Stomach (tissue), 8 donors: ENCODE measurements at regions not wholly inside any gene's neighbourhood (a gene's known extent, or its start where the extent isn't known, plus 50 kb on each side); places are given as distances from the start of the nearest gene placed in this dataset.

ENCODE experiments used
- DNase-seq, 2 donors: peaks; one replicate each; pipeline versions ENCODE4 v3.0.0 to v3.0.0-alpha.2; 2013 to 2019
- H3K27ac ChIP-seq, 5 donors: fragments of 200-600 bp in 4 of 5; sonication (generic) in 4 of 5; one replicate each; pipeline ENCODE4 v1.5.1; 2013 to 2019; ENCODE audit warnings: mild to moderate bottlenecking in 1 of 5, moderate library complexity in 1 of 5
- H3K27me3 ChIP-seq, 3 donors: fragments of 200-600 bp; sonication (generic); one replicate each; pipeline ENCODE4 v1.5.1; 2017 to 2019; ENCODE audit warnings: mixed run types in 1 of 3
- H3K36me3 ChIP-seq, 4 donors: fragments of 200-600 bp; sonication (generic); 1 replicate in 3 of 4; 2 replicates in 1 of 4; pipeline ENCODE4 v1.5.1; 2016 to 2019
- H3K4me1 ChIP-seq, 4 donors: fragments of 200-600 bp; sonication (generic); one replicate each; pipeline ENCODE4 v1.5.1; 2016 to 2019
- H3K4me3 ChIP-seq, 4 donors: fragments of 200-600 bp; sonication (generic) in 3 of 4; one replicate each; pipeline ENCODE4 v1.5.1; 2016 to 2019; ENCODE audit warnings: mild to moderate bottlenecking in 1 of 4
- H3K9me3 ChIP-seq, 4 donors: fragments of 200-600 bp; sonication (generic); one replicate each; pipeline ENCODE4 v1.5.1; 2016 to 2019
- EP300 ChIP-seq: sonication (generic); formaldehyde crosslinking; IDR thresholded peaks from one replicate; pipeline ENCODE4 v1.6.1; 2017; ENCODE audit warnings: antibody characterized with exemption
- POLR2A ChIP-seq, 4 donors: fragments of 450-650 bp; IDR thresholded peaks; one replicate each; pipeline ENCODE4 v1.6.1; 2016; ENCODE audit warnings: antibody characterized with exemption in 4 of 4, control low read depth in 2 of 4, mild to moderate bottlenecking in 1 of 4, moderate library complexity in 1 of 4
- POLR2AphosphoS5 ChIP-seq, 3 donors: sonication (generic); formaldehyde crosslinking; IDR thresholded peaks; one replicate each; pipeline ENCODE4 v1.6.1; 2016; ENCODE audit warnings: antibody characterized with exemption in 3 of 3
- WGBS, 5 donors: extraction: QIAGEN DNeasy Blood & Tissue Kit in 3 of 5; methylation state at CpG; one replicate each; pipeline versions ENCODE4 v1.1.5 to v1.1.7; 2013 to 2018; 5-methylcytosine and 5-hydroxymethylcytosine counted together
- intact Hi-C: fragments of 100-400 bp; cut with DNase I; formaldehyde crosslinking; loops from one replicate; pipeline ENCODE4 v1.15.1; 2023; ENCODE audit warnings: low total_unique reads
- TF ChIP-seq, protein P1 (sequence below), 7 experiments: fragments of 450-650 bp in 4 of 7; fragments of 200-600 bp in 3 of 7; sonication (generic) in 3 of 7; IDR thresholded peaks; one replicate each; pipeline ENCODE4 v1.5.1; 2016 to 2019; ENCODE audit warnings: antibody characterized with exemption in 7 of 7, control low read depth in 2 of 7, mild to moderate bottlenecking in 1 of 7
- donor health status: healthy with polysubstance abuse.
- donor health status: Bipolar disorder and iron deficiency.
- donor health status: healthy.

DNA sequence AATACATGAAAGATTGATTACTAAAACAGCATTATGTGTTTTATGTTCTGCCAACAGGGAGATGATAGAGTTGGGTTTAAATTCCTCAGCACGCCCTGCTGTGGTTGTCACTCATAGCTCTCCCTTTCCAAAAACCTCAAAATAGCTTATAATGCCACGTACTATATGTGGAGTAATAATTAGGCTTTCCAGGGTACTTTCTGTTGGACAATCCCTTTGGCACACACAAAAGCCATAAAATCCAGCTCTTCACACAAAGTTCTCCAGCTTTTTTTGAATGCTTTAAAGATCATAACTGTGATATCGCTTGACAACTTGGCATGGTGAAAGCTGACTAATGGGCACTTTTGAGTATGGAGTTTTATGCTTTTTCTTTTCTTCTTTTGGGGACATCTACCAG is 145.3 kb upstream of the DCN start:
- WGBS, 5 donors: 55 to 70% (median 63%) methylated on average over 3 of the region's 3 CpGs
- intact Hi-C loops: loop anchor here (10.0 kb wide), 1 partner anchor 153 kb away; no protein-coding TSS in a partner anchor
- Histone ChIP-seq H3K27ac (peak overlapping the region in 2 of 5 donors; percentile 5 to 61), H3K4me1 (peaks cover 0 to 5% (median 0%) of the 10 kb centered on the region in 4 donors), H3K36me3 (no peaks in the 10 kb centered on the region), H3K4me3 (no peak overlapping the region), H3K9me3 (no peaks in the 10 kb centered on the region), H3K27me3 (no peaks in the 10 kb centered on the region)
- DNase-seq: peak in 1 of 2 donors; percentile 39
- TF ChIP-seq POLR2A (IDR thresholded peaks at IDR 0.05) (no peak), POLR2AphosphoS5 (IDR thresholded peaks at IDR 0.05) (no peak), EP300 (no peak)
- TF ChIP-seq, protein P1, sequence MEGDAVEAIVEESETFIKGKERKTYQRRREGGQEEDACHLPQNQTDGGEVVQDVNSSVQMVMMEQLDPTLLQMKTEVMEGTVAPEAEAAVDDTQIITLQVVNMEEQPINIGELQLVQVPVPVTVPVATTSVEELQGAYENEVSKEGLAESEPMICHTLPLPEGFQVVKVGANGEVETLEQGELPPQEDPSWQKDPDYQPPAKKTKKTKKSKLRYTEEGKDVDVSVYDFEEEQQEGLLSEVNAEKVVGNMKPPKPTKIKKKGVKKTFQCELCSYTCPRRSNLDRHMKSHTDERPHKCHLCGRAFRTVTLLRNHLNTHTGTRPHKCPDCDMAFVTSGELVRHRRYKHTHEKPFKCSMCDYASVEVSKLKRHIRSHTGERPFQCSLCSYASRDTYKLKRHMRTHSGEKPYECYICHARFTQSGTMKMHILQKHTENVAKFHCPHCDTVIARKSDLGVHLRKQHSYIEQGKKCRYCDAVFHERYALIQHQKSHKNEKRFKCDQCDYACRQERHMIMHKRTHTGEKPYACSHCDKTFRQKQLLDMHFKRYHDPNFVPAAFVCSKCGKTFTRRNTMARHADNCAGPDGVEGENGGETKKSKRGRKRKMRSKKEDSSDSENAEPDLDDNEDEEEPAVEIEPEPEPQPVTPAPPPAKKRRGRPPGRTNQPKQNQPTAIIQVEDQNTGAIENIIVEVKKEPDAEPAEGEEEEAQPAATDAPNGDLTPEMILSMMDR (IDR thresholded peaks at IDR 0.05): no peak

DNA sequence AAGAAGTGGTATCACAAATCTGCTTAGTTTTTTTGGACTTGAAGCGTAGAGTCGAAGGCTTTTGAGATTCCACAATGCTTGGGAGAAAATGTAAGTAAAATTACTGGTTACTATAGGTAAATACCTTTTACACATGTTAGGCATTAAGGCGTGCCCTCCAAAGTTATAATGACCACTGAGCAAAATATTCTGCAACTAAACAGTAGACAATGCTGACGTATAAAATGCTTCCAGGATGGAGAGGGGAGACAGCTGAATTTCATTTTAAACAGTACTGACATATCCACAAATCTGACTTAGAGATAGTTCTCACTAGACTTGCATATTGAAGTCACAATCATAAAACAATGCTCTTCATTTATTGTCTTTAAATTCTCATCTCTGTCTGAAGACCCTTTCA is 144.5 kb upstream of the DCN start:
- whole genome bisulfite sequencing, 5 donors: 60 to 85% (median 76%) methylated on average over 4 of the region's 4 CpGs
- no peaks in the 10 kb centered on the region for H3K27me3 ChIP-seq
- peaks cover 0 to 5% (median 0%) of the 10 kb centered on the region in 4 donors for H3K4me1 ChIP-seq
- H3K36me3 ChIP-seq: no peaks in the 10 kb centered on the region
- H3K4me3 ChIP-seq: no peak overlapping the region
- H3K27ac ChIP-seq: peak overlapping the region in 4 of 5 donors; percentile 5 to 61 (median 26)
- intact Hi-C loops: loop anchor here (10.0 kb wide), 1 partner anchor 152 kb away; no protein-coding TSS in a partner anchor
- H3K9me3 ChIP-seq: no peaks in the 10 kb centered on the region
- peak in 1 of 2 donors; percentile 59 for DNase-seq
- TF ChIP-seq POLR2AphosphoS5 (IDR thresholded peaks at IDR 0.05) (no peak), EP300 (no peak), POLR2A (IDR thresholded peaks at IDR 0.05) (no peak)
- TF ChIP-seq, protein P1 (IDR thresholded peaks at IDR 0.05): no peak

DNA sequence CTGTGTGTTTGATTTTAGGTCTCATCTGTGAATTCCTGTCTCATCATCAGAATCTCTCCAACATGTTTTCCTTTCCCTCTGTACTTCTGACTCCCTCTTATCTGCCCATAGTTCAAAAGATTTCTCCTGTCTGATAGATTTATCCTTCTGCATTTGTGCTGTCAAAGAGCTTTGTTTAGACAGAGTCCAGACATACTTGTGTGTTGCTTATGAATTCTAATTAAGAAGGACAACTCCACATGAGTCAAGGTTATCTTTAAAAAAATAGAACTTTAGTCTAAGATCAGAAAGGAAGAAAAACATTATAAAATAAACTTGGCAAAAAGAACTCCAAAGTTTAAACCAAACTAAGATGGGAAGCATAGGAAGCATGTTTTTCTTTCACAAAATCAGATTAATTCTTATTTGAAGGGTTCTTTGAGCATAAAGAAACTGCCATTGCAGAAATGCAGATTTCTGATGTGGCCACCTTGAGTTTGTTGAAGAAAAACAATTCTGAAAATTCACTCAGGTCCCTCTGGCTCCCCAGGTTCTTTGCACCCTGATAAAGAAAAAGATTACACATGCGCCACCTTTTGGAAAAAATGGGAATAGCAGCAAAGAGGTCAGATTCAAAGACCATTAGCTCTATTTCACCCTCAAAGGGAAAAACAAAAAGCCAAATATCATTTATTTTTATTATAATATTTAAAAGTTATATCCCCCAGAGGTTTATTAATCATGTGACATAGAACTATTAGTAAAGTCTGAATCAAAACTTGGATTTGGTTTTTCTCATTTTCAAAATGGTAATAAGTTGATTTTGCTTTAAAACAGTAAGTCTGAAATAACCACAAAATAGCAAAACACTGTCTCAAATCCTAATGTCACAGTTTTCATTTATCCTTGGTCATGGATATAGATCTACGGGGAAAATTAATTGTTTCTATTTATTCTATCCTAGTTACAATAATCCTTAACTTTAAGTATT is 143.7 kb upstream of the DCN start:
- intact Hi-C loops: loop anchor here (10.0 kb wide), 1 partner anchor 152 kb away; no protein-coding TSS in a partner anchor
- TF ChIP-seq, protein P1 (IDR thresholded peaks at IDR 0.05): peak in 5 of 7 experiments; percentile 14 to 84 (median 71)
- TF ChIP-seq EP300: no peak
- Histone ChIP-seq H3K9me3 (no peaks in the 10 kb centered on the region), H3K36me3 (no peaks in the 10 kb centered on the region), H3K4me3 (no peak overlapping the region), H3K27me3 (no peaks in the 10 kb centered on the region), H3K27ac (peak overlapping the region in 4 of 5 donors; percentile 23 to 61 (median 42)), H3K4me1 (peaks cover 0 to 5% (median 0%) of the 10 kb centered on the region in 4 donors)
- WGBS, 5 donors: 22 to 33% (median 29%) methylated on average over 2 of the region's 2 CpGs
- DNase-seq: peak; percentile 33 to 84

DNA sequence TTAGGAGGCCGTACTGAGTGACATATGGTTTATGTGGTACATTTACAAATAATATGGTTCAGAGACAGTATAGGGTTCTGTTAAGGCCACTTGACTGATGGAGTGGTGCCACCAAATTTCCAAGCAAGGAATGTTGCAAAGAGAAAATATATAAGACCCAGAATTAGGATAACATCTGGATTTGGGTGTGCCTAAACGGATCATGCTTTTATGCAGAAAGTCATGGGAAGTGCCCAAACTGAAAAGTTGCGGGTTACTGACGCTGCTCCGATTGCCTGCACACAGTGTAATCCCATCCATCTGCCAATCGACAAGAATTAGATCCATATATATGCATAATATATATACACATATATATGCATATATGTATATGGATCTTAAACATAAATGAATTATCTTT is 138.4 kb upstream of the DCN start:
- Histone ChIP-seq H3K9me3 (no peaks in the 10 kb centered on the region), H3K4me1 (no peaks in the 10 kb centered on the region), H3K4me3 (no peak overlapping the region), H3K27ac (no peak overlapping the region), H3K36me3 (no peaks in the 10 kb centered on the region), H3K27me3 (no peaks in the 10 kb centered on the region)
- TF ChIP-seq POLR2A (IDR thresholded peaks at IDR 0.05) (no peak), EP300 (no peak), POLR2AphosphoS5 (IDR thresholded peaks at IDR 0.05) (no peak)
- TF ChIP-seq, protein P1 (IDR thresholded peaks at IDR 0.05): no peak
- WGBS, 5 donors: 92 to 97% (median 96%) methylated on average over 6 of the region's 6 CpGs
- intact Hi-C loops: loop anchor here (10.0 kb wide), 1 partner anchor 146 kb away; no protein-coding TSS in a partner anchor
- no peak for DNase-seq
